IPS-11a (cell line): ENCODE measurements at regions not wholly inside any gene's neighbourhood (a gene's known extent, or its start where the extent isn't known, plus 50 kb on each side); places are given as distances from the start of the nearest gene placed in this dataset.

ENCODE experiments used
- H3K4me3 ChIP-seq: one replicate; pipeline ENCODE4 v1.5.1; 2013; ENCODE audit warnings: low read depth, low read length, control low read depth

- H3K4me3 ChIP-seq: no peak overlapping the region
These were observed 1067.9 kb upstream of the EEF2KMT start for GRCh38 chr16:6165330-6165979.

GRCh38 chr16:6160871-6161270 is 1063.3 kb upstream of the EEF2KMT start:
- H3K4me3 ChIP-seq: no peak overlapping the region

GRCh38 chr16:6160303-6160702 is 1062.7 kb upstream of the EEF2KMT start:
- H3K4me3 ChIP-seq: no peak overlapping the region

- no peak overlapping the region for H3K4me3 ChIP-seq
These were observed 1060.2 kb upstream of the EEF2KMT start for GRCh38 chr16:6157806-6158205.

GRCh38 chr16:6155271-6155670 is 1057.7 kb upstream of the EEF2KMT start:
- H3K4me3 ChIP-seq: no peak overlapping the region

GRCh38 chr16:6153901-6154300 is 1056.3 kb upstream of the EEF2KMT start:
- no peak overlapping the region for H3K4me3 ChIP-seq

GRCh38 chr16:6149031-6149430 is 1051.4 kb upstream of the EEF2KMT start:
- H3K4me3 ChIP-seq: no peak overlapping the region

- H3K4me3 ChIP-seq: no peak overlapping the region
These were observed 1050.8 kb upstream of the EEF2KMT start for GRCh38 chr16:6148361-6148760.

GRCh38 chr16:6146874-6147425 is 1049.4 kb upstream of the EEF2KMT start:
- no peak overlapping the region for H3K4me3 ChIP-seq

GRCh38 chr16:6146356-6146755 is 1048.8 kb upstream of the EEF2KMT start:
- no peak overlapping the region for H3K4me3 ChIP-seq

GRCh38 chr16:6144463-6144862 is 1046.9 kb upstream of the EEF2KMT start:
- H3K4me3 ChIP-seq: no peak overlapping the region

- H3K4me3 ChIP-seq: no peak overlapping the region
These were observed 1045.4 kb upstream of the EEF2KMT start for GRCh38 chr16:6143020-6143419.

GRCh38 chr16:6133009-6133557 is 1035.5 kb upstream of the EEF2KMT start:
- H3K4me3 ChIP-seq: no peak overlapping the region

GRCh38 chr16:6132121-6132520 is 1034.5 kb upstream of the EEF2KMT start:
- H3K4me3 ChIP-seq: no peak overlapping the region

GRCh38 chr16:6131526-6132050 is 1034.0 kb upstream of the EEF2KMT start:
- H3K4me3 ChIP-seq: no peak overlapping the region

- H3K4me3 ChIP-seq: no peak overlapping the region
These were observed 1028.1 kb upstream of the EEF2KMT start for GRCh38 chr16:6125483-6126259.

- H3K4me3 ChIP-seq: no peak overlapping the region
These were observed 1026.5 kb upstream of the EEF2KMT start for GRCh38 chr16:6124136-6124535.

- no peak overlapping the region for H3K4me3 ChIP-seq
These were observed 1024.8 kb upstream of the EEF2KMT start for GRCh38 chr16:6122401-6122800.

GRCh38 chr16:6114691-6115090 is 1017.1 kb upstream of the EEF2KMT start:
- H3K4me3 ChIP-seq: no peak overlapping the region

GRCh38 chr16:6113749-6114148 is 1016.2 kb upstream of the EEF2KMT start:
- H3K4me3 ChIP-seq: no peak overlapping the region

- H3K4me3 ChIP-seq: no peak overlapping the region
These were observed 1015.1 kb upstream of the EEF2KMT start for GRCh38 chr16:6112700-6113099.

GRCh38 chr16:6111390-6111789 is 1013.8 kb upstream of the EEF2KMT start:
- H3K4me3 ChIP-seq: no peak overlapping the region
